Activated CD4-positive, CD25-positive, alpha-beta regulatory T cell (primary cell): ENCODE measurements at regions not wholly inside any gene's neighbourhood (a gene's known extent, or its start where the extent isn't known, plus 50 kb on each side); places are given as distances from the start of the nearest gene placed in this dataset.
"Not testable (repeated sequence)": the region's sequence is repeated elsewhere in the genome, so short reads cannot be mapped to it uniquely, and the experiment has no call there.

Experiments
- DNase-seq, 4 experiments: peaks; one replicate each; lab custom pipeline; 2025; lab: John Stamatoyannopoulos, UW

DNA sequence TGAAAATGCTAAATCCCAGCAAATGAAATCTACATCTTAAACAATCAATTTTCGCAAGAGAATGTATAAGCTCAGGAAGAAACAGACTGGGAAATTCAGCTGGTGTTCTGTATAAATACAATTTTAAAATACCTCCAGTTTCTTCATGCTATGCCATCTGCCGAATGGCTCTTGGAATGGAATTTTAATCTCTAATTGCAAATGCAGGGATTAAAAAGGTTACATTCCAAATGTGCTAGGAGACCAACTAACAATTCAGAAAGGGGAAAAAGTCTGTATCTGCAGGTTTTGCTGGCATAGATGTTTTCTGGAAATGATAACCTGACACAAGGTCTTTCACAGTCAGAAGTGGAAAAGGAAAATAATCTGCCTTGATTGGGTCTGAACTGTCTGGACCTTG lies 379.7 kb downstream of the MAT2B start:
- DNase-seq, result no peak

DNA sequence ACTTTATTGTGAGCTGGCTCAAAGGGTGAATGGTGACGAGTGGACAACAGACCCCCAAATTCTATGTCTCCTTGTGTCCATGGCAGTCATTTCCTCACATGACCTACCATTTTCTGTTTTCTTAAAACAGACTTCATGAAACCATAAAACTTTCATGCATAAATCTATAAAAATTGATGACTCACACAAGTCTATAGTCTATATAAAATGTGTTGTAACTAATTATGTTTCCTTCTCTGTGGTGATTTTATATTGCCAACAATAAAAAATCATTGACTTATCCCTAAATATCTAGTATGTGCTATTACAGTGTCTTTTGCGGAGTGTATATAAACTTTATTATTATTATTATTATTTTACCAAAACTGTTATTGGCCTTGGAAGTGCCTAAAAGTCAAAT lies 382.4 kb downstream of the MAT2B start:
- DNase-seq, result no peak

- DNase-seq, result no peak
These were observed 382.9 kb downstream of the MAT2B start for GRCh38 chr5:163888366-163888765.

DNA sequence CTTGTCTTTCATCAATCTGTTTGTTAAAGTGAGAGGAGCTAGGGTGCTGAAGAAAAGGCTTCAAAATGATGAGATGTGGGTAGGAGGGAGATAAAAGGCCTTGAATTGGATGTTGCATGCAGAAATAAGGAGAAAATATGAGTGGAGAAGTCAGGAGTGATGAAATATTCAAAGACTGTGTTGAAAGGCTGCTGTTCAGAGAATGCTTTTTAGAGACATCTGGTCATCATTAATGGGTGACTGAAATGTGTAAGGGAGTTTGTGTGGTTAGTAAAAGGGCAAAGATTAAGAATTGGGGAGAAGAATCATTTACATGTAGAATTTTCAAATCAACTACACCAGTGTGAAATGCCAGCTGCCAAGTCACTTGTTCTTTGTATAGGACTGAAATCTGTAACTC lies 383.9 kb downstream of the MAT2B start:
- DNase-seq, result no peak

DNA sequence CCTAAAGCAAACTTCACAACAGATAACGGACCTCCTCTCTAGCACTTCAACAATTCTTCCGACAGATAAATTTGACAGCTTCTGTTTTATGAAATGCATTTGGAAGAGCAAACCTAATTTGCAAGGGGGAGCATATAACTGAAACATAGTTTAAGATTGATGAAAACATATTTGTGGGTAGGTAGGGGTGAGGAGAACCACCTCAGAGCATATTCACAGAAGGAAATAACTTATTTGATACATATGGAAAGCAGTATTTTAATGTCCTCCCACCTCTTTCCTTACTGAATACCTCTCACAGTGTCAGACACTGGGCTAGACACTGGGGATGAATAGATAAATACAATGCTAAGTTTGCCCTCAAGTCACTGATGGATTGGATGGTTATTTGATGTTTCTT lies 384.8 kb downstream of the MAT2B start:
- no peak for DNase-seq

GRCh38 chr5:163893281-163893680 lies 387.9 kb downstream of the MAT2B start:
- no peak for DNase-seq

DNA sequence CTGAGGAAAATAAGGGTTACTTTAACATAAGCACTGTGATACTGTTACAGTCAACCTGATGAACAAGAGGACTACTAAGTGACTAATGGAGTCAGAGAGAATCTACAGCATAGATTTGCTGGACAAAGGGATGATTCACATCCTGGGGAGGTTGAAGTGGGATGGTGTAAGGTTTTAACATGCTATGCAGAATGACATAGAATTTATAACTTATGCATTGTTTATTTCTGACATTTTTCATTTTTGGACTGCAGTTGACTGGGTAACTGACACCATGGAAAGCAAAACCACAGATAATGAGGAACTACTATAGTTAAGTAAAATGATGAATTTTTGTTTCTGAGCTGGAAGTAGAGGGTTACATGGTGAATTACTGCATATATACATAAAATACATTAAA lies 389.2 kb downstream of the MAT2B start:
- DNase-seq, result no peak

- no peak for DNase-seq
These were observed 393.5 kb downstream of the MAT2B start for GRCh38 chr5:163898873-163899272.

- not testable (repeated sequence) for DNase-seq
These were observed 402.4 kb downstream of the MAT2B start for GRCh38 chr5:163907783-163908182.

- no peak for DNase-seq
These were observed 402.8 kb downstream of the MAT2B start for GRCh38 chr5:163908253-163908652.

GRCh38 chr5:163910226-163910625 lies 404.8 kb downstream of the MAT2B start:
- DNase-seq, result no peak

DNA sequence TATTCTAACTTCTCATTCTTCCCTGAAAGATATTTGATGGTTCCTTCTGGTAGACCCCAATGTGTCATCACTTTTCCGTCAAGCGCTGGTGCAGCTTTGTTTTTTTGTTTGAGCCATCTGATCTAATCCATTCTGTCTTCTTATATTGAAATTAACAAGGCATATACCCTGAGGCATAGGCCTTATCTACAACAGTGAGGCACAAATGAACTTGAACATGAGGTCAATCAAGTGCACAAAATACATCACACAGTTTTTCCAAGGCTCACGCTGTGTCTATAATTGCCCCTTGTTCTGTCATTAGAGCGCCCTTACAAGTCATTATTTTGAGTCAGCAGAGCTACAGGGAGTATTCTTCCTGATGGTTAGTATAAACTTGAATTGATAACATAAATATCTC lies 406.6 kb downstream of the MAT2B start:
- no peak for DNase-seq

DNA sequence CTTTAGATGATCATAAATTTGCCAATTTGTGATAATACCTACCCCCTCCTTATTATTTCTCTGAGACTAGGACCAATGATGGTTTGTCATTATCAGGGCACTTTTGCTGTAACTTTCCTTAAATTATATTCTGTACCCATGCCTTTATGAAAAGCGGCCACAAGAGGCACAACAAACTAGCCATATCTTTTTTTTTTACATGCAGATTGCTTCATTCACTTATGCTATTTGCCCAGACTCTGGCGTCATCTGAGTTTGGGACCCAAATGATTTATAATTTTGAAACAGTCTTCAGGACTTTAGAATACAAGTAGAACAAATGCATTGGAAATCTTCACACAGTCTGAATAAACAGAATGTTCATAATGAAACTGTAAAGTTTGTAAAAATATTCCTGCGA lies 408.1 kb downstream of the MAT2B start:
- DNase-seq, result no peak

- no peak for DNase-seq
These were observed 409.5 kb downstream of the MAT2B start for GRCh38 chr5:163914910-163915309.

GRCh38 chr5:163915481-163915961 lies 410.1 kb downstream of the MAT2B start:
- no peak for DNase-seq

- no peak for DNase-seq
These were observed 411.0 kb downstream of the MAT2B start for GRCh38 chr5:163916376-163916775.

DNA sequence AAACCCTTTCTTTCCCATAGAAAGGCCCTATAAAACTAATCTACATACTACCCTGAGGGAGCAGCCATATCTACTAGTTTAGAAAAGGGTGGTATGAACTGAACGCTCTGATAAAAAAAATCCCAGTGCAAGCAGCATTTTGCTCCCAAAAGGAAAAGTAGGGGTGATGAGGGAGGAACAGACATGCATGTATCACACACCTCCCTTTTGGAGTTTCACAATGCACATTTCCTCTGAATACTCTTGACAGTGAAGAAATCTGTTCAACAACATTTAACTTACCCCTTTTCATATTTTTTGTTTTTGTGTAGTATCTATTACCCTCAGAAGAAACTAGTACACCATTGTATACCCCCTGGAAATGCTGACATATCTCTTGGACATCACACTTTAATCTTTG lies 411.4 kb downstream of the MAT2B start:
- DNase-seq, result no peak

DNA sequence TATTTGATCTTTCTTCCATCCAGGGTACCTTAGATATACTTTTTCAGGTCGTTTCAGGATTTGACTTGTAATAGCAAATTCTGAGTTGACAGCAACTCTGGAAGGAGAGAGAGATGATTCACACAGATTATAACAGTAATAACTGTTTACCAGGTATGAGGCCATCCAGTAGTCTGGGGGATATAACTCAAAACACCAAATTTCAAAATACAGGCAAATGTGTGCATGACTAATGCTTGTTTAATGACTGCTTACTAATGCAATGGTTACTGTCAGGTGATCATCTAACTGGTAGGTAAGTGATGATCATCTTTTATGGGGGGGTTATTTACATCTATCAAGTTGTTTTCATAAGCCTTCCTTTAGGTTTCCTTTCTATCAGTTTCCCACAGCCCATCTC lies 412.3 kb downstream of the MAT2B start:
- no peak for DNase-seq

DNA sequence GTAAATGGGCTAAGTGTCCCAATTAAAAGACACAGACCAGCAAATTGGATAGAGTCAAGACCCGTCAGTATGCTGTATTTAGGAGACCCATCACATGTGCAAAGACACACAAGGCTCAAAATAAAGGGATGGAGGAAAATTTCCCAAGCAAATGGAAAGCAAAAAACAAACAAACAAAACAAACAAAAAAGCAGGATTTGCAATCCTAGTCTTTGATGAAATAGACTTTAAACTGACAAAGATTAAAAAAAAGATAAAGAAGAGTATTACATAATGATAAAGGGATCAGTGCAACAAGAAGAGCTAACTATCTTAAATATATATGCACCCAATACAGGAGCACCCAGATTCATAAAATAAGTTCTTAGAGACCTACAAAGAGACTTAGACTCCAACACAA lies 429.6 kb downstream of the MAT2B start:
- DNase-seq, result not testable (repeated sequence)

GRCh38 chr5:163938595-163938994 lies 433.2 kb downstream of the MAT2B start:
- no peak for DNase-seq

GRCh38 chr5:163941079-163941478 lies 435.7 kb downstream of the MAT2B start:
- no peak for DNase-seq

GRCh38 chr5:163943546-163943945 lies 438.1 kb downstream of the MAT2B start:
- DNase-seq, result no peak

- no peak for DNase-seq
These were observed 439.3 kb downstream of the MAT2B start for GRCh38 chr5:163944738-163945137.

GRCh38 chr5:163947848-163948666 lies 442.6 kb downstream of the MAT2B start:
- DNase-seq, result no peak
